Retinal pigment epithelial cell (primary cell): ENCODE measurements at regions not wholly inside any gene's neighbourhood (a gene's known extent, or its start where the extent isn't known, plus 50 kb on each side); places are given as distances from the start of the nearest gene placed in this dataset.
"Not testable (repeated sequence)": the region's sequence is repeated elsewhere in the genome, so short reads cannot be mapped to it uniquely, and the experiment has no call there.

ENCODE experiments used
- DNase-seq: peaks from one replicate; pipeline ENCODE4 v3.0.0-alpha.2; 2010; ENCODE audit warnings: low read depth
- H3K4me3 ChIP-seq: 2 replicates; pipeline ENCODE4 v1.5.1; 2011; ENCODE audit warnings: mild to moderate bottlenecking, low read length, control low read depth, moderate library complexity
- TF ChIP-seq, protein P1 (sequence below): conservative IDR thresholded peaks from 2 replicates; pipeline ENCODE4 v1.5.1; 2011; ENCODE audit warnings: low read depth, low read length, control low read depth, inconsistent platforms

DNA sequence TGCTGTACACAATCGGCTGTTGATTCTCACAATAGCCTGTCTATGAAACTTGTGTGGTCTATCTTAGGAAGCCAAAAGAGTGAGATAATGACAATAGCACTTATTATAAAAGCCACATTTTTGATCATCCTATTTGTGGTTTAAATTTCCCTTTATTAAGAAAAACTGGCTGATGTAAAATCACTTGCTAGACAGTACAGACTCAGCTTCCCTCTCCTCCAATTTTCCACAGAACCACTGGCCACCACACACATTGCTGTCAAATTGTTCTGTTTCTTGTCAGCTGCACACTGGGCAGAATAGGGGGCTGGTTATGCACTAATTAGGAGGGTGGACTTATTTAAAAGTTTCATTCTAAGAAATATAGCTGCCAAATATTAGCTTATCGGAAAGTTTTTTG lies 425.9 kb downstream of the EPHA3 start:
- no peak for DNase-seq
- H3K4me3 ChIP-seq: no peak overlapping the region
- TF ChIP-seq, protein P1, sequence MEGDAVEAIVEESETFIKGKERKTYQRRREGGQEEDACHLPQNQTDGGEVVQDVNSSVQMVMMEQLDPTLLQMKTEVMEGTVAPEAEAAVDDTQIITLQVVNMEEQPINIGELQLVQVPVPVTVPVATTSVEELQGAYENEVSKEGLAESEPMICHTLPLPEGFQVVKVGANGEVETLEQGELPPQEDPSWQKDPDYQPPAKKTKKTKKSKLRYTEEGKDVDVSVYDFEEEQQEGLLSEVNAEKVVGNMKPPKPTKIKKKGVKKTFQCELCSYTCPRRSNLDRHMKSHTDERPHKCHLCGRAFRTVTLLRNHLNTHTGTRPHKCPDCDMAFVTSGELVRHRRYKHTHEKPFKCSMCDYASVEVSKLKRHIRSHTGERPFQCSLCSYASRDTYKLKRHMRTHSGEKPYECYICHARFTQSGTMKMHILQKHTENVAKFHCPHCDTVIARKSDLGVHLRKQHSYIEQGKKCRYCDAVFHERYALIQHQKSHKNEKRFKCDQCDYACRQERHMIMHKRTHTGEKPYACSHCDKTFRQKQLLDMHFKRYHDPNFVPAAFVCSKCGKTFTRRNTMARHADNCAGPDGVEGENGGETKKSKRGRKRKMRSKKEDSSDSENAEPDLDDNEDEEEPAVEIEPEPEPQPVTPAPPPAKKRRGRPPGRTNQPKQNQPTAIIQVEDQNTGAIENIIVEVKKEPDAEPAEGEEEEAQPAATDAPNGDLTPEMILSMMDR: no peak

DNA sequence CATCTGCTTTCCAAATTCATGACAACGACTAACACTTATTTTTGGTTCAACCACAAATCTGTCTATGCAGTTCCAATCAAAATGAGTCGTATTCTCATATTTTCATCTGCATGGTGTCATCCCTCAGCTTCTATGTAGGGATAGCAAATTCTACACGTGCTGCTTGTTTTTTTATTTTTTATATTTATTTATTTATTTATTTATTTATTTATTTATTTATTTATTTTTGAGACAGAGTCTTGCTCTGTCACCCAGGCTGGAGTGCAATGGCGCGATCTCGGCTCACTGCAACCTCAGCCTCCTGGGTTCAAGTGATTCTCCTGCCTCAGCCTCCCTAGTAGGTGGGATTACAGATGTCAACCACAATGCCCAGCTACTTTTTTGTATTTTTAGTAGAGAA lies 447.2 kb downstream of the EPHA3 start:
- DNase-seq, H3K4me3 ChIP-seq: not testable (repeated sequence)

DNA sequence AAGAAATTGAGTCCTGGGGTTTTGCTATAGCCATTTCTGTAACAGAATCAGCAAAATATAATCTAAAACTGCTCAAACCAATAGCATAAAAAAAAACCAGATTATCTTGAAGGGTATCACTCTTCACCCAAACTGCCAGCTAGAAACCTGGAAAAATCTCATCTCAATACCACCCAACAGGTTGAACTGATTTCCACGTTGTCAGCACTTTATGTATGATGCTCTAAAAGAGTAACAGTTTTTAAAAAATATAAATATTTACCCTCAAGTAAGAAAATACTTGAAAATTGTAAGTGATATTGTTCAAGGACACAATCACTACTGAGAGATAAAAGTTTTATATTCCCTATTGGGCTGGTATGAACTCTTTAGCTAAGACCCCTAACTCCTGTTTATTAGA lies 451.3 kb downstream of the EPHA3 start:
- no peak for DNase-seq
- TF ChIP-seq, protein P1: no peak
- H3K4me3 ChIP-seq: no peak overlapping the region

DNA sequence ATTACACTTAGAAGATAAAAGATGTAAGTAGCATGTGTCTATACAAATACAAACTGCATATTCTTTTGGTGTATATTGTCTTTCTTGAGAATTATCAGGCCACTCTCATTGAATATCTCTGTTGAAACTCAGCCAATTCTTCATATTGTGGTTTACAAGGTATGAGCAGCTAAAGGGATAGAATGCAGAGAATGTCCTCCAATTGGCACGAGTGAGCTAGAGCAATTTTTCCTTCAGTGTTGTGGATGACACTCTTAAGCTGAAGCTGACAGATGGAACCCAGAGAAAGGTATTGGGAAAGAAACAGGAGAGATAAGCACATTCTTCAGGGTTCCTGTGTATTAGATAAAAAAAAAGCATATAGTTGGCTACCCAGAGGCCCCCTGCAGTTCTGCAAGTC lies 453.1 kb downstream of the EPHA3 start:
- peak; percentile 89 for DNase-seq
- TF ChIP-seq, protein P1: no peak
- H3K4me3 ChIP-seq: no peak overlapping the region

DNA sequence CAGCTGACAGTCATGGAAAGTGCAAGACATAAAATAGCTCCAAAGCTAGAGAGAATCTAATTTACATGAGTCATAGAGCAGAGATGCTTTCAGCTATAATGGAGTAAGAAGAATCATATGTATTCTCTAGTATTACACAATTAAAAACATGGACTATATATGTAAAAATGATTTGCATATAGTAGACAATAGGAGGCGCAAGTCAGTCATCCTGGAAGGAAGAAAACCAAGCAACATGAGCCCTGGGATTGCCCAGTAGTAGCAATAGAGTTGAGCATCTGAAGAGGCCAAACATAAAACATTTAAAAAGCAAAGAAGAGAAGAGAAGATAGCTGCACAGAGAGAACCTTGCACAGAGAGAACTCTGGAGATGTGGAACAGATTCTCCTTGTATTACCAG lies 455.0 kb downstream of the EPHA3 start:
- no peak for DNase-seq
- no peak overlapping the region for H3K4me3 ChIP-seq
- TF ChIP-seq, protein P1: peak; percentile 9

DNA sequence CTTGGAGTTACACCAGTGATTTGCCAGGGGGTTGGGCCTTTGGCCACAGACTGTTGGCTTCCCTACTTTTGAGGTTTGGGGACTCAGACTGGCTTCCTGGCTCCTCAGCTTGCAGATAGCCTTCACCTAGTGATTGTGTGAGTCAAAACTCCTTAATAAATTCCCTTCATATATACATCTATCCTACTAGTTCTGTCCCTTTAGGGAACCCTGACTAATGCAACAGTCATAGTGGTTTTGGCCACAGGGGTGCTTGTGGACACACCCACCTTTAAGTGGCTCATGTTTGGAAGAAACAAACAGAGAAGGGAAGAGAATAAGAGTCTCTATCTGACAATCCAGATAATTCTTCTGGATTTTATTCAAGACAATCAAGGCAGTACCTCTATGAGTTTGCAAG lies 457.7 kb downstream of the EPHA3 start:
- DNase-seq: no peak
- TF ChIP-seq, protein P1: no peak

DNA sequence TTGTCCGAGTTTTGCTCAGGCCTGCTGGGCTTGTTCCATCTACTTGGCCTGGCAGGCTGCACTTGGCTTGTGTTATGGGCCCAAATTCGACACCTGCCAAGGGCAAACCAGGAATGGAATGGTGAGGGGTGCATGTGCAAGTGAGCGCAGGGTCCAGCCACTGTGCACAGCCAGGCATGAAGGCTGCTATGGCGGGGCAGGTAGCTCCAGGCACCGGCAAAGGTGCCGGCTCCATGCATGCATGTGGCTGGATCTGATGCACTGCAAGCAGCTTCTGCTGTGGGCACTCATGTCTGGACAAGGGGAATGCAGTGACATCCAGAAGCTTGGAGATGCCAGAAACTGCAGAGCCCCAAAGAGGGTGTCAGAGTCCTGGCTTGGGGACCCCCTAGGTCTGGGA lies 463.0 kb downstream of the EPHA3 start:
- no peak for DNase-seq
- H3K4me3 ChIP-seq: no peak overlapping the region
- TF ChIP-seq, protein P1: no peak

More for the DNA sequence above, 457.7 kb downstream of the EPHA3 start:
- H3K4me3 ChIP-seq: no peak overlapping the region

DNA sequence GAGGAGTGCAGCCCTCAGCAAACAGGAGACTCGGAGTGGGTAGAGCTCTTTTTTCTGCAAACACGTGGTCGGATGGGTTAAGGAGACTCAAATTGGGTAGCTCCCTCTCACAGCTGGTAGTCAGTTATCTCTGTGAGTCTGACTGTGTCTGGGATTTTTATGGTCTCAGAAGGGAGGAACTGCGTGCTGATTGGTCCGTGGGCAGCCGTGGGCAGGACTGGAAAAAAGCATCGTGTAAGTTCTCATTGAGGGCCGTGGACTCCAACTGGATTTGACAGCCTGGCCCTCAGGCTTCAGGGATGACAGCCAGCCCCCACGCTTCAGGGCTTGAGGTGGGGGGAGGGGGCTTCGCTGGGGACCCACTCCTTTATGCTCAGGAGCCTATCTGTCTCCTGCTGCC lies 463.9 kb downstream of the EPHA3 start:
- TF ChIP-seq, protein P1: no peak
- DNase-seq: no peak
- H3K4me3 ChIP-seq: no peak overlapping the region
